SH-SY5Y (cell line): ENCODE measurements at regions not wholly inside any gene's neighbourhood (a gene's known extent, or its start where the extent isn't known, plus 50 kb on each side); places are given as distances from the start of the nearest gene placed in this dataset.

Experiments
- GATA2 ChIP-seq: IDR thresholded peaks from 2 replicates; pipeline ENCODE4 v1.6.1; 2011; ENCODE audit warnings: mild to moderate bottlenecking, low read depth, low read length
- GATA3 ChIP-seq: IDR thresholded peaks from 2 replicates; pipeline ENCODE4 v1.6.1; 2011; ENCODE audit warnings: low read depth, mild to moderate bottlenecking, low read length, moderate library complexity

- TF ChIP-seq GATA2 (no peak), GATA3 (no peak)
Observed at GRCh38 chr6:85143676-85144075, 306.2 kb upstream of the NT5E start.

- TF ChIP-seq GATA2: no peak
- no peak for TF ChIP-seq GATA3
Observed at GRCh38 chr6:85137865-85138264, 312.0 kb upstream of the NT5E start.

GRCh38 chr6:85136310-85136709 lies 313.6 kb upstream of the NT5E start:
- TF ChIP-seq GATA2: no peak
- no peak for TF ChIP-seq GATA3

GRCh38 chr6:85135376-85136094 lies 314.3 kb upstream of the NT5E start:
- TF ChIP-seq GATA2: no peak
- no peak for TF ChIP-seq GATA3

- no peak for TF ChIP-seq GATA3
- no peak for TF ChIP-seq GATA2
Observed at GRCh38 chr6:85134172-85134571, 315.7 kb upstream of the NT5E start.

GRCh38 chr6:85132091-85132490 lies 317.8 kb upstream of the NT5E start:
- TF ChIP-seq GATA2 (no peak), GATA3 (no peak)

GRCh38 chr6:85130743-85131142 lies 319.1 kb upstream of the NT5E start:
- TF ChIP-seq GATA3 (no peak), GATA2 (no peak)

GRCh38 chr6:85129881-85130280 lies 320.0 kb upstream of the NT5E start:
- TF ChIP-seq GATA3 (no peak), GATA2 (no peak)

GRCh38 chr6:85128781-85129180 lies 321.1 kb upstream of the NT5E start:
- TF ChIP-seq GATA2 (no peak), GATA3 (no peak)

GRCh38 chr6:85127696-85128243 lies 322.1 kb upstream of the NT5E start:
- TF ChIP-seq GATA3: no peak
- TF ChIP-seq GATA2: no peak

GRCh38 chr6:85127168-85127498 lies 322.8 kb upstream of the NT5E start:
- no peak for TF ChIP-seq GATA2
- no peak for TF ChIP-seq GATA3

GRCh38 chr6:85126485-85127167 lies 323.3 kb upstream of the NT5E start:
- TF ChIP-seq GATA2 (no peak), GATA3 (no peak)

GRCh38 chr6:85125526-85125925 lies 324.4 kb upstream of the NT5E start:
- TF ChIP-seq GATA2 (no peak), GATA3 (no peak)

GRCh38 chr6:85124472-85125354 lies 325.2 kb upstream of the NT5E start:
- no peak for TF ChIP-seq GATA3
- TF ChIP-seq GATA2: no peak
